COLO829 (cell line): ENCODE measurements at regions not wholly inside any gene's neighbourhood (a gene's known extent, or its start where the extent isn't known, plus 50 kb on each side); places are given as distances from the start of the nearest gene placed in this dataset.

Experiments
- DNase-seq: peaks from one replicate; pipeline ENCODE4 v3.0.0; 2012; ENCODE audit warnings: low spot score

GRCh38 chr2:180143633-180144337 is 136.7 kb upstream of the CWC22 start:
- no peak for DNase-seq

GRCh38 chr2:180141600-180141999 is 134.5 kb upstream of the CWC22 start:
- no peak for DNase-seq

GRCh38 chr2:180133736-180134135 is 126.6 kb upstream of the CWC22 start:
- DNase-seq: no peak

GRCh38 chr2:180130403-180130802 is 123.3 kb upstream of the CWC22 start:
- DNase-seq: peak; percentile 11

- no peak for DNase-seq
These were observed 121.8 kb upstream of the CWC22 start for GRCh38 chr2:180128861-180129260.

- peak; percentile 69 for DNase-seq
These were observed 118.3 kb upstream of the CWC22 start for GRCh38 chr2:180125245-180125962.

GRCh38 chr2:180124273-180125139 is 117.4 kb upstream of the CWC22 start:
- DNase-seq: peak; percentile 43

- no peak for DNase-seq
These were observed 115.8 kb upstream of the CWC22 start for GRCh38 chr2:180122874-180123273.

- no peak for DNase-seq
These were observed 108.6 kb upstream of the CWC22 start for GRCh38 chr2:180115675-180116074.

- no peak for DNase-seq
These were observed 108.2 kb upstream of the CWC22 start for GRCh38 chr2:180115269-180115668.

- DNase-seq: no peak
These were observed 104.8 kb upstream of the CWC22 start for GRCh38 chr2:180111901-180112300.

GRCh38 chr2:180110469-180110868 is 103.4 kb upstream of the CWC22 start:
- no peak for DNase-seq

GRCh38 chr2:180101846-180102245 is 94.7 kb upstream of the CWC22 start:
- no peak for DNase-seq

- DNase-seq: no peak
These were observed 92.2 kb upstream of the CWC22 start for GRCh38 chr2:180099308-180099707.

GRCh38 chr2:180085144-180085543 is 78.0 kb upstream of the CWC22 start:
- no peak for DNase-seq

GRCh38 chr2:180077295-180077906 is 70.3 kb upstream of the CWC22 start:
- DNase-seq: peak; percentile 31

GRCh38 chr2:180075870-180076269 is 68.8 kb upstream of the CWC22 start:
- no peak for DNase-seq

- DNase-seq: no peak
These were observed 64.7 kb upstream of the CWC22 start for GRCh38 chr2:180071797-180072196.

GRCh38 chr2:180063494-180064092 is 56.5 kb upstream of the CWC22 start:
- no peak for DNase-seq

- no peak for DNase-seq
These were observed 55.1 kb upstream of the CWC22 start for GRCh38 chr2:180062178-180062577.

GRCh38 chr2:180061546-180061945 is 54.4 kb upstream of the CWC22 start:
- DNase-seq: no peak

GRCh38 chr2:180061085-180061484 is 54.0 kb upstream of the CWC22 start:
- DNase-seq: no peak
